Skeletal muscle tissue (tissue), 3 donors: ENCODE measurements at regions not wholly inside any gene's neighbourhood (a gene's known extent, or its start where the extent isn't known, plus 50 kb on each side); places are given as distances from the start of the nearest gene placed in this dataset.

Experiments
- H3K27ac ChIP-seq: one replicate; pipeline ENCODE4 v1.7.0; 2013; ENCODE audit warnings: mild to moderate bottlenecking, low read depth, low read length, inconsistent platforms
- H3K27me3 ChIP-seq, 3 donors: one replicate each; pipeline ENCODE4 v1.7.0; 2013; ENCODE audit warnings: low read length in 3 of 3; ENCODE audit not compliant: control insufficient read depth in 3 of 3, insufficient read depth in 3 of 3
- H3K36me3 ChIP-seq, 3 donors: one replicate each; pipeline ENCODE4 v1.7.0; 2013; ENCODE audit warnings: low read length in 3 of 3; ENCODE audit not compliant: control insufficient read depth in 3 of 3, insufficient read depth in 3 of 3
- H3K4me1 ChIP-seq, 3 donors: one replicate each; pipeline ENCODE4 v1.7.0; 2013; ENCODE audit warnings: low read length in 3 of 3, mild to moderate bottlenecking in 3 of 3; ENCODE audit not compliant: control insufficient read depth in 3 of 3, insufficient read depth in 3 of 3
- H3K4me3 ChIP-seq, 3 donors: one replicate each; pipeline ENCODE4 v1.7.0; 2013; ENCODE audit warnings: low read length in 3 of 3
- H3K9ac ChIP-seq, 3 donors: one replicate each; pipeline ENCODE4 v1.7.0; 2013; ENCODE audit warnings: low read length in 3 of 3, mild to moderate bottlenecking in 3 of 3, moderate library complexity in 2 of 3, low read depth in 1 of 3
- H3K9me3 ChIP-seq, 3 donors: one replicate each; pipeline ENCODE4 v1.7.0; 2013; ENCODE audit warnings: low read length in 3 of 3; ENCODE audit not compliant: control insufficient read depth in 3 of 3
- donor health status: Osteomylitis.

DNA sequence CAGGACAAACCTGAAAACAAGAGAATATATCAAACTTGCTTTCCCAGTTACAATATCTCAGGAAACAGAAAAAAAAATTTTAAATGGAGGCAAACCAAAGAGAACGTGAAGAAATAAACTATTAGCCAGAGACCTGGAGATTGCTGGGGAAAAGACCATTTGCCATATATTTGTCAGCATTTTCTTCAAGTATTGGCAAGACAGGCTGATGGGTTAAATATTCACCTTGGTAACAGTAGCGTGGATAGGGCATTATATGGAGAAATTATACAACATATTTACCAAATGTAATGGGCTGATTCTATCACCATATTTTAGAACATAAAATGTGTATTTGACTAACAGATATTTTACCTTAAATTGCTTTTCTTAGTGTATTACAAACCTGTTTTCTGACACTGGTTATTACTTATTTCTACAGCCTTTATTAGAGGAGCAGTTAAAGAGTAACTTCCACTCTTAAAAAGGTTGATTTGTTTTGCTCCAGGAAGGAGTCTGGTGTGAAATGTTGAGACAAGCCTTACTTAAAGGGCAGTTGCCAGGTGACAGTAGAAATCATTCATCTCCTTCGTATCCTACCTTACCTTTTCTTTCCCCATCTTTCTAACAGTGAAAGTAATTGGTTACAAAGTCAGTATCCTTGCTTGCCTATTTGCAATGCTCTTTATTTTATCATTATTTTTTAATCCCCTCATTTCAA lies 575.5 kb downstream of the GBA3 start:
- no peak overlapping the region for H3K4me3 ChIP-seq
- H3K27ac ChIP-seq: no peak overlapping the region
- H3K4me1 ChIP-seq: no peaks in the 10 kb centered on the region
- no peaks in the 10 kb centered on the region for H3K9me3 ChIP-seq
- H3K27me3 ChIP-seq: no peaks in the 10 kb centered on the region
- H3K9ac ChIP-seq: no peak overlapping the region
- H3K36me3 ChIP-seq: peaks cover 0 to 3% (median 0%) of the 10 kb centered on the region in 3 donors

DNA sequence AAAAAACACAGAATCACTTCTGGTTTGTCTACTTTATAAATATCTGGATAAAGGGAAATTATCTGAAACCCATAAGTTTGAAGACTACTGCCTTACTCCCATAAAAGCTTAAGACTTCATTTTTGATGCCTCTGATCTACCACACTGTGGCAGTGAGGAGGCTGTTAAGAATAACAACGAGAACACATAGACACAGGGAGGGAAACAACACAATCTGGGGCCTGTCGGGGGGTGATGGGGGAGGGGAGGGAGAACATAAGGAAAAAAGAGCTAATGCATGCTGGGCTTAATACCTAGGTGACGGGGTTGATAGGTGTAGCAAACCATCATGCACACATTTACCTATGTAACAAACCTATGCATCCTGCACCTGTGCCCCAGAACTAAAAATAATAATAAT lies 573.7 kb downstream of the GBA3 start:
- no peak overlapping the region for H3K4me3 ChIP-seq
- no peaks in the 10 kb centered on the region for H3K9me3 ChIP-seq
- peaks cover 0 to 3% (median 0%) of the 10 kb centered on the region in 3 donors for H3K36me3 ChIP-seq
- no peak overlapping the region for H3K27ac ChIP-seq
- no peaks in the 10 kb centered on the region for H3K4me1 ChIP-seq
- no peaks in the 10 kb centered on the region for H3K27me3 ChIP-seq
- H3K9ac ChIP-seq: no peak overlapping the region

DNA sequence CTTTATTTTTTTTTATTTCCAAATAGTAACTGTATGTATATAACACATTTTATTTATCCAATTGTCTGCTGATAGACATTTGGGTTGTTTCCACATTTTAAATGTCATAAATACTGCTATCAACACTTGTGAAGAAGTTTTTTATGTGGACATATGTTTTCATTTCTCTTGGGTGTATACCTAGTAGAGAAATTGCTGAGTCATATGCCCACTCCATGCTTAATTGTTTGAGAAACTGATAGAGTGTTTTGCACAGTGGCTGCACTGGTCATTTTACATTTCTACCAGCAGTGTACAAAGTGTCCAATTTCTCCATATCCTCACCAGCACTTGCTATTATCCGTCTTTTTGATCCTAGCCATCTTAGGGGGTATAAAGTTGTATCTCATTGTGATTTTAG lies 567.8 kb downstream of the GBA3 start:
- H3K9ac ChIP-seq: no peak overlapping the region
- no peaks in the 10 kb centered on the region for H3K27me3 ChIP-seq
- no peaks in the 10 kb centered on the region for H3K9me3 ChIP-seq
- no peak overlapping the region for H3K4me3 ChIP-seq
- peaks cover 0 to 3% (median 0%) of the 10 kb centered on the region in 3 donors for H3K36me3 ChIP-seq
- H3K27ac ChIP-seq: no peak overlapping the region
- H3K4me1 ChIP-seq: no peaks in the 10 kb centered on the region

DNA sequence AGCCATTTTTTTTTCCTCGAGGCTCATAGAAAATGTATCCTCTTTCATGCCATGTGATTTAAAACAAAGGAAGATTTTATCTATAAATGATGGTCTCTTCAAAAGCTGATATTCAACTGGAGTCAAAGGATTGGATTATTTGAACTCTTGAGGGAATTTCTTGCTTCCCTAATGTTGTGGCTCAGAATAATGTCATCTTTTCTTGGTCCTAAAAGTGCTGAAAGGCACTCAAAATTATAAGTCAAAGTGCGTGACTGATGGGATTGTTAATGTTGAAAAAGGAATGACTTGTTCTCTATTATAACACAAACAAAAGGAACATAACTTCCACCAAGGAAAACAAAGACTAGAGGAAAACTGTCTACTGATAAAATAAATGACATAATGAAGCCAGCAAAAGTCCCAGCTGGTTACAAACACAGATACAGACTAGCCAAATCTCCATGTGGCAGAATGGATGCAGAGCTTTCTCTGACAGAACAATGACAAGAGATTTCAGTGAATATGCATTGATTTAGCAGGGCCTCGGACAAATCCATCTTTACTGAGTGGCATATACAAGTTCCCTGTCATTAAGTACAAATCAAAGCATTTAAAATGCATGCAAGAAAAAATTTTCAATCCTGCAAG lies 552.6 kb downstream of the GBA3 start:
- H3K9ac ChIP-seq: no peak overlapping the region
- no peaks in the 10 kb centered on the region for H3K4me1 ChIP-seq
- H3K27ac ChIP-seq: no peak overlapping the region
- H3K36me3 ChIP-seq: no peaks in the 10 kb centered on the region
- no peaks in the 10 kb centered on the region for H3K9me3 ChIP-seq
- no peaks in the 10 kb centered on the region for H3K27me3 ChIP-seq
- H3K4me3 ChIP-seq: no peak overlapping the region

DNA sequence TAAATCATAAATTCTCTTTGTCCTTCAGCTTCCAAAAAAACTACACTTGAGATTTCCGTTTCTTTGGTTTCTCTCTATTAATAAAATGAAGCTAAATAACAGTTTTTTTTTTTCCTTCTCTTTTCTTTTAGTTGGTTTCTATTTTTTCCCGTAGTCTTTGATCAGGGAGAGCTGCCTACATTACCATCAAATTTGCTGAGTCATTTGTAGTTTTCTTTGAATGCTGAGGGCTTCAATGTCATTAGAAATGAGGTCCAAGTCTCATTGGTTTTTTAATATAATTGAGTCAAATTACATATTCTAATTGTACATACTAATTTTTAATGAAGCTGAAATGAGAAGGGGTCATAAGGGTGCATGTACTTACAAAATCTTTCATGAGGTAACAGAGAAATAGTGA lies 550.2 kb downstream of the GBA3 start:
- Histone ChIP-seq H3K9ac (no peak overlapping the region), H3K9me3 (no peaks in the 10 kb centered on the region), H3K27ac (no peak overlapping the region), H3K36me3 (no peaks in the 10 kb centered on the region), H3K27me3 (no peaks in the 10 kb centered on the region), H3K4me3 (no peak overlapping the region), H3K4me1 (no peaks in the 10 kb centered on the region)

DNA sequence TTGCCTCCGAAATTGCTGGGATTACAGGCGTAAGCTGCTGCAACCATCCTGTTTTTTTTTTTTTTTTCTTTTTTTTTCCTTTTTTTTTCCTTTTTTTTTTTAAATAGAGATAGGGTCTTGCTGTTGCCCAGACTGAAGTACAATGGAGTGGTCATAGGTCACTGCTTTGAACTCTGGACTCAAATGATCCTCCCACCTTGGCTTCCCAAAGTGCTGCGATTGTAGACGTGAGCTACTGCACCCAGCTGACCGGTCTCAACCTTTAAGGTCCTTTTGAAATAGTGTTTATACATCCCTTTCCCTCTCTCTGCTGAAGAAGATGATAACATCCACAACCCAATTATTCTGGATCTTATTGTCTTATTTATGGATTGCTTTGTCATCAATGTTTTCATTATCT lies 548.7 kb downstream of the GBA3 start:
- no peaks in the 10 kb centered on the region for H3K9me3 ChIP-seq
- H3K4me3 ChIP-seq: no peak overlapping the region
- H3K4me1 ChIP-seq: peaks cover 5 to 6% (median 6%) of the 10 kb centered on the region in 3 donors
- no peak overlapping the region for H3K9ac ChIP-seq
- no peak overlapping the region for H3K27ac ChIP-seq
- no peaks in the 10 kb centered on the region for H3K36me3 ChIP-seq
- H3K27me3 ChIP-seq: no peaks in the 10 kb centered on the region

DNA sequence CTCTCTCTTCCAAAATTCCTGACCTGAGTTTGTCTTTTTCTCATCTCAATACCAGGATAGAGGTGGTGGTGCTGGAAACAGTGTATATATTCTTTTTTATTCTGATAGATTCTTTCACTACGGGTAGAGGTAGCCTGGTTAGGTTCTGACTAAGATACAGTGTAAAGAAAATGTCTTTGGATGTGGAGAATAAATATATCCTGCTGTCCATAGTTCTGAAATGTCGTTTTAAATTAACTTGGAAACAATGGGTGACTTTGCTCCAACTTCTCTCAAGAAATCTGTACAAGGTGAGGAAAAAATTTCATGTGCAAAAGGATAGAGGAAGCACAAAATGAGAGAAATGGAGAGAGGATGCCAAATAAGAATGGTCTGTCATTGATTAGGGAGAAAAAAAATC lies 546.1 kb downstream of the GBA3 start:
- H3K9ac ChIP-seq: no peak overlapping the region
- no peak overlapping the region for H3K27ac ChIP-seq
- H3K27me3 ChIP-seq: no peaks in the 10 kb centered on the region
- H3K4me1 ChIP-seq: peaks cover 5 to 6% (median 6%) of the 10 kb centered on the region in 3 donors
- no peak overlapping the region for H3K4me3 ChIP-seq
- H3K36me3 ChIP-seq: no peaks in the 10 kb centered on the region
- no peaks in the 10 kb centered on the region for H3K9me3 ChIP-seq

DNA sequence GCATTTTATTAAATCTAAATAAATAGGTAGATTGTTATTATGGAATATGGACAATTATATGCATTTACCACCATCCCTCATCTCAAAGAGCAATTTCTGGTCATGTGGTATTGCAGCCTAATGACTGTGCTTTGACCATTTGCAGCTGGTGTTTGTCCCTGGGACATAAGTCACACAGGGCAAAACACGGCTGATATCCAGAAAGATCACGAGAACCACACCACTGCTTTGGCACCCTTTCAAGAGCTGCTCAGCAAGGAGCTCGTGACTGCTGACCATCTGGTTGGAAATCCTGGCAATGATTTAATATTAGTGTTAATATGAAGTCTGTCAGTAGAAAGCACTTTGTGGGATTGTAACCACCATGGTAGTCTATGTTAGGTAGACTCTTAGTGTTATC lies 545.0 kb downstream of the GBA3 start:
- Histone ChIP-seq H3K4me3 (no peak overlapping the region), H3K4me1 (peaks cover 5 to 6% (median 6%) of the 10 kb centered on the region in 3 donors), H3K9ac (no peak overlapping the region), H3K27ac (peak overlapping the region; percentile 58), H3K27me3 (no peaks in the 10 kb centered on the region), H3K9me3 (no peaks in the 10 kb centered on the region), H3K36me3 (no peaks in the 10 kb centered on the region)

DNA sequence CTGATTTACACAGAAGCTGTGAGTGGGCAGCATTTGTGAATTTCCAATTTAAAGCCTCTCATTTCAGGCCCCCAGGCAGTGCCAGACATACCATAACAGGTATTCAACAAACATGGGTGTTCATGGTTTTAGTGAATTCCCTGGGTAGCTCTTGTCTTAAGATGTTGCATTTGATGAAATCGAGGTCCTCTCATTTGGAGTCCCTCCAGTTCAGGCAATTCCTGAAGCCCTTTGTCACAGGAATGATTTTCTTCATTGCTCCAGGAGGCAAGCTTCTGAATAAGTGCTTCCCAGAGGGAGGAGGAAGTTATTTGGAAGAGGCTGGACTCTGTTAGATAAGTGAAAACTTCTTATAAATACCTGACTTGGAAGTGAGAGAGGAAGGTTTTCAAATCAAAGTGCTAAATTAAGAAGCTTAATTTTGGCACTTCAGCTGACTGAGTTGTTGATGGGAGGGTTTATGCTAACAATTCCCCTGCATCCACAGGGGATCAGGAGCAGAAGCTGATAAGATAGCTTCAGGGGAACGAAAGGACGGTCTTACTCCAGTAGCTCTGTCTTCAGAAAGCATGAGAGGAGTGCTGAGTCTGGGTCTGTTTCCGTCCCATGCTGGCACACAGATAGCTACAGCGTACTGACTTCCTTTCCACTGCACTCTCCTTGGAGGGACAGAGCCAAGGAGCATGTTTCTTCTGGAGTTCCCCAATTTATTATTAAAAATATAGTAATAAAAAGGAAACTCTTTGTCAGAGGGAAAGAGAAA lies 543.1 kb downstream of the GBA3 start:
- Histone ChIP-seq H3K9ac (peak overlapping the region in 1 of 3 donors; percentile 0), H3K36me3 (no peaks in the 10 kb centered on the region), H3K4me1 (peaks cover 5 to 6% (median 6%) of the 10 kb centered on the region in 3 donors), H3K27me3 (no peaks in the 10 kb centered on the region), H3K4me3 (no peak overlapping the region), H3K9me3 (no peaks in the 10 kb centered on the region), H3K27ac (no peak overlapping the region)

DNA sequence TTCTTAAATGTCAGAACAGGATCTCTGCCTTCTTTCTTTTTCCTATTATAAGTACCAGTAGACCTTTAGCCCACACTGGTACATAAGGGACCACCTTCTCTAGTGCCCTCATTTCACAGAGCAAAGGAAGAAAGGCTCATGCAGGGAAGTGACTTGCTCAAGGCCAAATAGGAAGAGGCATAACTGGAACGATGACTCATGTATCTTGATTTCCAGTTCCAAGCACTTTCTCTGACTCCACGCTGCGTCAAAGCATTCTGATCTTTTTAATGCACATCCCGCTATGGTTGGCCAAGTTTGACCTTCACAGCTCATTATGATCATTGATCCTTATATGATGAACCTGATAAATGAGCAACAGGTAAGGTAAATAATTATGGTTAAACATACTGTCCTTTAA lies 542.0 kb downstream of the GBA3 start:
- no peak overlapping the region for H3K9ac ChIP-seq
- H3K9me3 ChIP-seq: no peaks in the 10 kb centered on the region
- no peak overlapping the region for H3K4me3 ChIP-seq
- H3K36me3 ChIP-seq: no peaks in the 10 kb centered on the region
- no peaks in the 10 kb centered on the region for H3K27me3 ChIP-seq
- H3K27ac ChIP-seq: no peak overlapping the region
- peaks cover 5 to 6% (median 6%) of the 10 kb centered on the region in 3 donors for H3K4me1 ChIP-seq
